ENCODE measurements at regions not wholly inside any gene's neighbourhood (a gene's known extent, or its start where the extent isn't known, plus 50 kb on each side); places are given as distances from the start of the nearest gene placed in this dataset.

DNA sequence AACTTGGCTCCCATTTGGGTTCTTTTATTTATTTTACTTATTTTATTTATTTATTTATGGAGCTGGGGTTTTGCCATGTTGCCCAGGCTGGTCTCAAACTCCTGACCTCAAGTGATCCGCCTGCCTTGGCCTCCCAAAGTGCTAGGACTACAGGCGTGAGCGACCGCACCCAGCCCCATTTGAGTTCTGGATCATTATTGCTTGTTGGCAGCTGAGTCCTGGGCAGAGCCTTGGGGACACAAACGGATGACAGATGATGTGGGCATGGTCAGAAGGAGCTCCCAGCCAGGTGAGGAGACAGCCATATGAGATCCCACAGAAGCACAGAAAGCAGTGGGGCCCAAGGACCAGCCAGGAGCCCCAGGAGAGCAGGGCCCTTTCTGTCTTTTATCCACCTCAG is 254.0 kb downstream of the MATN1 start:
- TF ChIP-seq, protein P1, sequence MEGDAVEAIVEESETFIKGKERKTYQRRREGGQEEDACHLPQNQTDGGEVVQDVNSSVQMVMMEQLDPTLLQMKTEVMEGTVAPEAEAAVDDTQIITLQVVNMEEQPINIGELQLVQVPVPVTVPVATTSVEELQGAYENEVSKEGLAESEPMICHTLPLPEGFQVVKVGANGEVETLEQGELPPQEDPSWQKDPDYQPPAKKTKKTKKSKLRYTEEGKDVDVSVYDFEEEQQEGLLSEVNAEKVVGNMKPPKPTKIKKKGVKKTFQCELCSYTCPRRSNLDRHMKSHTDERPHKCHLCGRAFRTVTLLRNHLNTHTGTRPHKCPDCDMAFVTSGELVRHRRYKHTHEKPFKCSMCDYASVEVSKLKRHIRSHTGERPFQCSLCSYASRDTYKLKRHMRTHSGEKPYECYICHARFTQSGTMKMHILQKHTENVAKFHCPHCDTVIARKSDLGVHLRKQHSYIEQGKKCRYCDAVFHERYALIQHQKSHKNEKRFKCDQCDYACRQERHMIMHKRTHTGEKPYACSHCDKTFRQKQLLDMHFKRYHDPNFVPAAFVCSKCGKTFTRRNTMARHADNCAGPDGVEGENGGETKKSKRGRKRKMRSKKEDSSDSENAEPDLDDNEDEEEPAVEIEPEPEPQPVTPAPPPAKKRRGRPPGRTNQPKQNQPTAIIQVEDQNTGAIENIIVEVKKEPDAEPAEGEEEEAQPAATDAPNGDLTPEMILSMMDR (IDR thresholded peaks at IDR 0.05), result no peak
- no peak for TF ChIP-seq POLR2A (IDR thresholded peaks at IDR 0.05)
- TF ChIP-seq EP300 (IDR thresholded peaks at IDR 0.05), result no peak
- TF ChIP-seq POLR2AphosphoS5 (IDR thresholded peaks at IDR 0.05), result no peak

Measured in upper lobe of left lung (tissue), 4 donors.